Stomach smooth muscle (tissue), 2 donors: ENCODE measurements at regions not wholly inside any gene's neighbourhood (a gene's known extent, or its start where the extent isn't known, plus 50 kb on each side); places are given as distances from the start of the nearest gene placed in this dataset.
"Not testable (repeated sequence)": the region's sequence is repeated elsewhere in the genome, so short reads cannot be mapped to it uniquely, and the experiment has no call there.

Source experiments
- H3K27ac ChIP-seq: one replicate; pipeline ENCODE4 v1.7.0; 2013; ENCODE audit warnings: mild to moderate bottlenecking, low read length, inconsistent platforms
- H3K27me3 ChIP-seq, 2 donors: one replicate each; pipeline ENCODE4 v1.7.0; 2013; ENCODE audit warnings: low read length in 2 of 2; ENCODE audit not compliant: insufficient read depth in 2 of 2, control insufficient read depth in 1 of 2
- H3K36me3 ChIP-seq, 2 donors: one replicate each; pipeline ENCODE4 v1.7.0; 2013; ENCODE audit warnings: low read length in 2 of 2; ENCODE audit not compliant: control insufficient read depth in 2 of 2, insufficient read depth in 2 of 2
- H3K4me1 ChIP-seq: one replicate; pipeline ENCODE4 v1.7.0; 2013; ENCODE audit warnings: low read length; ENCODE audit not compliant: control insufficient read depth, insufficient read depth
- H3K4me3 ChIP-seq, 2 donors: one replicate each; pipeline ENCODE4 v1.7.0; 2013; ENCODE audit warnings: low read length in 2 of 2
- H3K9ac ChIP-seq, 2 donors: one replicate each; pipeline ENCODE4 v1.7.0; 2013; ENCODE audit warnings: low read length in 2 of 2, mild to moderate bottlenecking in 1 of 2
- H3K9me3 ChIP-seq, 2 donors: one replicate each; pipeline ENCODE4 v1.7.0; 2013; ENCODE audit warnings: low read length in 2 of 2; ENCODE audit not compliant: control insufficient read depth in 2 of 2
- donor health status: healthy.
- donor health status: Pancreatic carcinoma.

DNA sequence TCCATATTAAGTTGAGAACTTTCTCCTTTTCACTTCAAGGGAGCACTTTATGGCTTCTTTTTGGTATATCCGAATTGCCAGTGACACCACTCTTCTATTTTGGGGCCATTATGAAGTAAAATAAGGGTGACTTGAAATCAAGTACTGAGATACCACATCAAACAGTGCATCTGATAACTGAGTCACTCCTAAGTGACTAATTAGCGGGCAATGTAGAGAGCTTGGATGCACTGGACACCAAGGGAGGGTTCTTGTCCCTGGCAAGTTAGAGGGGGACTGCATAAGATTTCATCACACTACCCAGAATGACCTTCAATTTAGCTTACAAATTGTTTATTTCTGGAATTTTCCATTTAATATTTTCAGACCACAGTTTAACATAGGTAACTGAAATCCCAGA is 813.9 kb upstream of the CDH10 start:
- H3K9me3 ChIP-seq = no peaks in the 10 kb centered on the region
- H3K27ac ChIP-seq = no peak overlapping the region
- H3K4me3 ChIP-seq = no peak overlapping the region
- H3K27me3 ChIP-seq = no peaks in the 10 kb centered on the region
- H3K4me1 ChIP-seq = no peaks in the 10 kb centered on the region
- no peaks in the 10 kb centered on the region for H3K36me3 ChIP-seq
- no peak overlapping the region for H3K9ac ChIP-seq

DNA sequence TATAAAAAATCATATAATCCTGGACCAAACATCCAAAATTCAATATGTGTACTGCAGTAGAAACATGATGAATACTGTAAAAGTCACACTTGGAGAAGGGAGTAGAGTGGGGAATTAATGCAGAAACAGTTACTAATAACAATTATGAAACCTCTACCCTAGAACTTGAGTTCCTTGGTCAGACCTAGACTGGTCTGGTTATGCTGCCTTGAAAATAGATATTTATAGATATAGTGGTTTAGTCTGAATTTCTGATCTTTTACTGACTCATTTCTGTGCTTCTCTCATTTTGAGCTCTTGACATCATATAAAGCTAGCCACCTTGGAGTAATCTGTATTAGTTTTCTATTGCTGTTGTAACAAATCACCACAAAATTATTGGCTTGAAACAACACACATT is 808.7 kb upstream of the CDH10 start:
- Histone ChIP-seq H3K4me3 (no peak overlapping the region), H3K9me3 (no peaks in the 10 kb centered on the region), H3K27ac (no peak overlapping the region), H3K4me1 (no peaks in the 10 kb centered on the region), H3K9ac (no peak overlapping the region), H3K36me3 (no peaks in the 10 kb centered on the region), H3K27me3 (no peaks in the 10 kb centered on the region)

DNA sequence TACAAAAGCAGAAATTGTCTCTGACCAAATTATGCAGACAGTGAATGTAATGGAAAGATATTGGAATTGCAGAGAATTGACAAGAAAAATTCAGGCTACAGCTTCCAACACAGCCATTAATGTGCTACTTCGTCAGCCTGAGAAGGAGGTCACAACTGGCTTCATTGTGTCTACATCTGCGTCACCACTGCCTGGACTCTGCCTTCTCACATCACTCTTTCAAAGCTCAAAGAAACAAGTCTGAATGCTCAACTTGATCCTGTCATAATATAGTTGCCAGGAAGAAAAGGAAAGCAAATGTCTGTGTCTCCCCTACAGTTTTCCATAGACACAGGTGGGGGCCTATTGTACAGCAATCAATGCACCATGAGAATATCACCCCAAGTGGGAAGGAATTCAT is 806.5 kb upstream of the CDH10 start:
- no peaks in the 10 kb centered on the region for H3K4me1 ChIP-seq
- no peaks in the 10 kb centered on the region for H3K9me3 ChIP-seq
- H3K36me3 ChIP-seq = no peaks in the 10 kb centered on the region
- H3K4me3 ChIP-seq = no peak overlapping the region
- H3K27ac ChIP-seq = no peak overlapping the region
- H3K27me3 ChIP-seq = no peaks in the 10 kb centered on the region
- H3K9ac ChIP-seq = no peak overlapping the region

DNA sequence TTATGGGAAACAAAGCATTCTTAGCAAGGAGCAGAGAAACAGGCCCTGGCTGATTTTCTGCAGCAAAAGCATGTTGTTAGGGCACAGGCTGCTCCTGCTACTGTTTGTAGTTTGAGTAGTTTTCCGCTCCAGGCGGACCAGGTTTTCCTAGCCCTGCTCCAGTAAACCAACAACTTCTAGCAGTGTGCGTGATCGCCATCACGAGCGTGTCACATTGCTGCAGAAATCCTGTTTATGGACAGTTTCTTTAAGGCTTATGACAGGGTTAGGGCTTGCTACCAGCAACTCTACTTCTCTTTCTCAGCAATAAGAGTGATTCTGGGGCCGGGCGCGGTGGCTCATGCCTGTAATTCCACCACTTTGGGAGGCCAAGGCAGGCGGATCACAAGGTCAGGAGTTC is 803.9 kb upstream of the CDH10 start:
- no peaks in the 10 kb centered on the region for H3K9me3 ChIP-seq
- no peaks in the 10 kb centered on the region for H3K4me1 ChIP-seq
- no peak overlapping the region for H3K4me3 ChIP-seq
- no peaks in the 10 kb centered on the region for H3K36me3 ChIP-seq
- H3K27me3 ChIP-seq = no peaks in the 10 kb centered on the region
- H3K27ac ChIP-seq = no peak overlapping the region
- H3K9ac ChIP-seq = no peak overlapping the region

DNA sequence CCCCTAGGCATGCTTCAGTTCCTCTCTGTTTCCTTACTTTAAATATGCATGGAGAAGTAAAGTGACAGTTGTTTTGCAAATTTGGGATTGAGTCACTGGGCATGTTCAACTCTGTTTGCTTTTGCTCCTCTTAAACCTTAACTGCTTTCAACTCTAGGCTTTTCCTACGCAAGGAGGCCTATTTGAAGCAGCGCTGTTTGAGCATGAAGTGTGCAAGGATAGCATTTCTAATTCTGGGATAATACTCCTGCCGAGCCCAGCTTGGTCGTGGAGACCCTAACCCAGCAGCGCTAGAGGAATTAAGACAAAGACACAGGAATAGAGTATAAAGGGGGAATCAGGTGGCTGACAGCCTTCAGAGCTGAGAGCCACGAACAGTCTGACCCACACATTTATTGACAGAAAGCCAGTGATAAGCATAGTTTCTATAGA is 803.4 kb upstream of the CDH10 start:
- Histone ChIP-seq H3K9me3 (no peaks in the 10 kb centered on the region), H3K27me3 (no peaks in the 10 kb centered on the region), H3K4me1 (no peaks in the 10 kb centered on the region), H3K4me3 (no peak overlapping the region), H3K36me3 (no peaks in the 10 kb centered on the region), H3K9ac (no peak overlapping the region), H3K27ac (no peak overlapping the region)

DNA sequence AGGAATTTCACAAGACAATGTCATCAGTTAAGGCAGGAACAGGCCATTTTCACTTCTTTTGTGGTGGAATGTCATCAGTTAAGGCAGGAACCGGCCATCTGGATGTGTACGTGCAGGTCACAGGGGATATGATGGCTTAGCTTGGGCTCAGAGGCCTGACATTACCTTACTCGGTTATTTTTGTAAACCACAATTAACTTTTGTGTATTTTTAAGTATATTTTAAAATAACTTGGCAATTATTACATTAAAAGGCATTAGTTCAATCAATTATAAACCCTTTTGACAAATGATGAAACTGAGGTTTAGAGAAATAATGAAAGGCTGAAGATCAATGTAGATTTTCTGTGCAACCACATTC is 801.3 kb upstream of the CDH10 start:
- H3K27me3 ChIP-seq, H3K27ac ChIP-seq, H3K4me3 ChIP-seq, H3K9ac ChIP-seq, H3K9me3 ChIP-seq, H3K36me3 ChIP-seq, H3K4me1 ChIP-seq: not testable (repeated sequence)

DNA sequence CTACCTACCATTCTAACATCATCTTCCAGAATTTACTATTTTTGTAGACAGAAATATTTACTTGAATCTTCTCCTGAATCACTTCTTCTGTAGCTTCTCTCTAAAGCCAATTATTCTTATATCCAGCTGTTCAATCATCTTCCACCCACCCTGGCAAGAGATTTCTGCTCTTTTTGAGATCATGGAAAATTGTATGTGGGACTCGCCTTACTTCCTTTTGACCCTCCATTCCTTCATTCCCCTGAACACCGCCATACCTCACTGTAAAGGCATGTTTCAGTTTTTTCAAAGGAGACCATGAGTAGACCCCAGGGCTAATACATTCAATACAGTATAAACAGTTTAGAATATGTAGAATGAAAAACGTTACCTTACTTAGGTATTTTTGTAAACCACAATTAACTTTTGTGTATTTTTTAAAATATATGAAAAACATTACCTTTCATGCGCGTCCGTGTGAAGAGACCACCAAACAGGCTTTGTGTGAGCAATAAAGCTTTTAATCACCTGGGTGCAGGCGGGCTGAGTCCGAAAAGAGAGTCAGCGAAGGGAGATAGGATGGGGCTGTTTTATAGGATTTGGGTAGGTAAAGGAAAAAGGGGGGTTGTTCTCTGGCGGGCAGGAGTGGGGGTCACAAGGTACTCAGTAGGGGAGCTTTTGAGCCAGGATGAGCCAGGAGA is 800.7 kb upstream of the CDH10 start:
- not testable (repeated sequence) for H3K9ac ChIP-seq, H3K27me3 ChIP-seq, H3K4me3 ChIP-seq, H3K27ac ChIP-seq, H3K4me1 ChIP-seq, H3K36me3 ChIP-seq, H3K9me3 ChIP-seq

DNA sequence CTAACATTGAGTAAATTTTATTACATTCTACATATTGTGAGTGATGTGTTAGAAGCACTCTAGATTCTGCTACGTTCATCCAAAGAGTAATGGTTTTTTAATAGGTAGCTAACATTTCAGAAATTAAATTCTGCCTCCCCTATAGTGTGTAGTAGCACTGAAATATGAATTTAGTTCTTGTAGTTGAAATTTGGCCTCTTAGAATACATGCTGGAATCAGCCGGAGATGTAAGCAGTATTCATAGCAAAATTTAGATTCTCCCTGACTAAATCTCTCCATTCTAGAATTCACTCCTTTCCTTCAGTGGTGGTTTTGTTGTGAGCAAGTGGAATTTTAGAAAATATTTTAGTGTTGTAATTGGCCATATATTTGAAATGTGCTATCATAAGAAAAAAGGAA is 799.9 kb upstream of the CDH10 start:
- no peak overlapping the region for H3K9ac ChIP-seq
- H3K27me3 ChIP-seq = no peaks in the 10 kb centered on the region
- H3K4me1 ChIP-seq = no peaks in the 10 kb centered on the region
- H3K4me3 ChIP-seq = no peak overlapping the region
- no peaks in the 10 kb centered on the region for H3K9me3 ChIP-seq
- H3K27ac ChIP-seq = no peak overlapping the region
- no peaks in the 10 kb centered on the region for H3K36me3 ChIP-seq

DNA sequence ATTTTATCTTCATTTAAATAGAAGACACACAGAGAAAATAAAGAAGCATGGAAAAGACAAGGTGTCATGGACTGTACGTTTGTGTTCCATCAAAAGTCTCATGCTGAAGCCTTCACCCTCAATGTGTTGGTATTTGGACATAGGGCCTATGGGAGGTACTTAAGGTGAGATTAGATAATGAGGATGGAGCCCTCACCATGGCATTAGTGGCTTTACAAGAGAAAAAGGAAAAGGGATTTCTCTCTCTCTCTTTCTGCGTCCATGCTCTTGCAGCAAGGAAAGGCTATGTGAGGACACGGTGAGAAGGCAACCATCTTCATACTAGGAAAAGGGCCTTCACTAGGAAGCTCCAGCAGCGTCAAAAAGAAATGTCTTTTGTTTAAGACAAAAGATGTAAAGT is 797.0 kb upstream of the CDH10 start:
- no peak overlapping the region for H3K27ac ChIP-seq
- H3K27me3 ChIP-seq = no peaks in the 10 kb centered on the region
- no peaks in the 10 kb centered on the region for H3K9me3 ChIP-seq
- no peaks in the 10 kb centered on the region for H3K4me1 ChIP-seq
- H3K9ac ChIP-seq = no peak overlapping the region
- no peaks in the 10 kb centered on the region for H3K36me3 ChIP-seq
- H3K4me3 ChIP-seq = no peak overlapping the region

DNA sequence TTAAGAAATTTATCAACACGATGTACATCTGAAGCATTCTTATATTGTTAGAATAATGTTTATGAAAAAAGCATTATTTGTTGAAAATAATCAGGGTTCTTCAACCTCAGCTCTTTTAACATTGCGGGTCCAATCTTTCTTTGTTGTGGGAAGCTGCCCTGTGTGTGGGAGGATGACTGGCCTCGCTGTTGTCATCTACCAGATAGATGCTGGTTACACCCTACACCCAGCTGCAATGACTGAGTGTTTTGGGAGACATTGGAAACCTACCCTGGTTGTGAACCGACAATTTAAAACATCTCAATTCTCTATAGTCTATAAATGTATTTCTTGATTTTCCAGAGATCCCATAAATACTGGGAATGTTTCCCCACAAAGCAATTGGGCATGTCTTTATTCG is 794.2 kb upstream of the CDH10 start:
- no peaks in the 10 kb centered on the region for H3K9me3 ChIP-seq
- H3K36me3 ChIP-seq = no peaks in the 10 kb centered on the region
- H3K27me3 ChIP-seq = no peaks in the 10 kb centered on the region
- H3K4me3 ChIP-seq = no peak overlapping the region
- H3K27ac ChIP-seq = no peak overlapping the region
- no peaks in the 10 kb centered on the region for H3K4me1 ChIP-seq
- H3K9ac ChIP-seq = no peak overlapping the region

DNA sequence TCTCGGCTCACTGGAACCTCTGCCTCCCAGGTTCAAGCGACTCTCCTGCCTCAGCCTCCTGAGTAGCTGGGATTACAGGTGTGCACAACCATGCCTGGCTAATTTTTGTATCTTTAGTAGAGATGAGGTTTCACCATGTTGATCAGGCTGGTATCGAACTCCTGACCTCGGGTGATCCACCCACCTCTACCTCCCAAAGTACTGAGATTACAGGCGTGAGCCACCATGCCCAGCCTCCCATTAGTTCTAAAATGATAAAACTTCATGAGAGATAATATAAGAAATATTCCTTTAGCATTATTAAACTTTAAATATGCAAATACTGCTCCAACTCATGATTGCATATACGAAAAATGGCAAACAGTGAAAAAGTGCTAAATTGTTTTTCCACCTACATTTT is 793.6 kb upstream of the CDH10 start:
- not testable (repeated sequence) for H3K9ac ChIP-seq, H3K27ac ChIP-seq, H3K4me3 ChIP-seq, H3K36me3 ChIP-seq, H3K4me1 ChIP-seq, H3K9me3 ChIP-seq, H3K27me3 ChIP-seq
